Keratinocyte (primary cell): ENCODE measurements at regions not wholly inside any gene's neighbourhood (a gene's known extent, or its start where the extent isn't known, plus 50 kb on each side); places are given as distances from the start of the nearest gene placed in this dataset.

Experiments used
- DNase-seq: peaks from one replicate; pipeline ENCODE4 v3.0.0-alpha.2; 2011; ENCODE audit warnings: low read depth, missing footprints, low spot score
- FAIRE-seq: peaks from 2 replicates; lab custom pipeline; 2011; peaks lifted over from hg19 to GRCh38; lab: Jason Lieb, UNC
- H2AFZ ChIP-seq: 2 replicates; pipeline ENCODE4 v1.6.0; 2012; ENCODE audit warnings: low read length, control low read depth, inconsistent platforms; ENCODE audit not compliant: control insufficient read depth
- H3K27ac ChIP-seq: 2 replicates; pipeline ENCODE4 v1.5.1; 2011; ENCODE audit warnings: low read length; ENCODE audit not compliant: control insufficient read depth, insufficient read depth
- H3K27me3 ChIP-seq: 3 replicates; pipeline ENCODE4 v1.6.0; 2011; ENCODE audit warnings: low read length; ENCODE audit not compliant: control insufficient read depth, insufficient read depth; ENCODE audit errors: extremely low read depth
- H3K36me3 ChIP-seq, 2 experiments: 2 replicates in 1 of 2; 3 replicates in 1 of 2; pipeline ENCODE4 v1.5.1; 2011; ENCODE audit warnings: low read length in 2 of 2, mild to moderate bottlenecking in 1 of 2; ENCODE audit not compliant: control insufficient read depth in 2 of 2, insufficient read depth in 2 of 2; ENCODE audit errors: extremely low read depth in 1 of 2
- H3K4me1 ChIP-seq: 3 replicates; pipeline ENCODE4 v1.5.1; 2011; ENCODE audit warnings: low read length; ENCODE audit not compliant: control insufficient read depth, insufficient read depth; ENCODE audit errors: extremely low read depth
- H3K4me2 ChIP-seq: 3 replicates; pipeline ENCODE4 v1.6.0; 2011; ENCODE audit warnings: low read depth, low read length; ENCODE audit not compliant: control insufficient read depth, insufficient read depth; ENCODE audit errors: extremely low read depth
- H3K4me3 ChIP-seq, 3 experiments: fragments of 200-600 bp in 1 of 3; sonication (generic) in 1 of 3; 2 replicates in 2 of 3; 3 replicates in 1 of 3; pipeline ENCODE4 v1.5.1; 2011 to 2016; ENCODE audit warnings: low read length in 3 of 3, mild to moderate bottlenecking in 3 of 3, control low read depth in 2 of 3, inconsistent platforms in 1 of 3, low read depth in 1 of 3, mixed read lengths in 1 of 3, mixed run types in 1 of 3, moderate library complexity in 1 of 3; ENCODE audit not compliant: control insufficient read depth in 2 of 3, insufficient read depth in 2 of 3; ENCODE audit errors: extremely low read depth in 1 of 3
- H3K79me2 ChIP-seq: 2 replicates; pipeline ENCODE4 v1.6.0; 2012; ENCODE audit warnings: low read length; ENCODE audit not compliant: control insufficient read depth, insufficient read depth
- H3K9ac ChIP-seq: 3 replicates; pipeline ENCODE4 v1.6.0; 2011; ENCODE audit warnings: low read length; ENCODE audit not compliant: control insufficient read depth, insufficient read depth; ENCODE audit errors: extremely low read depth
- H3K9me1 ChIP-seq: 3 replicates; pipeline ENCODE4 v1.6.0; 2011; ENCODE audit warnings: low read length; ENCODE audit not compliant: control insufficient read depth, insufficient read depth; ENCODE audit errors: extremely low read depth
- H3K9me3 ChIP-seq: 2 replicates; pipeline ENCODE4 v1.5.1; 2012; ENCODE audit warnings: low read depth, low read length; ENCODE audit not compliant: control insufficient read depth
- H4K20me1 ChIP-seq: 3 replicates; pipeline ENCODE4 v1.6.0; 2011; ENCODE audit warnings: low read length; ENCODE audit not compliant: control insufficient read depth, insufficient read depth; ENCODE audit errors: extremely low read depth
- CTCF ChIP-seq, 3 experiments: IDR thresholded peaks in 1 of 3; conservative IDR thresholded peaks in 1 of 3; optimal IDR thresholded peaks in 1 of 3; 2 replicates in 2 of 3; 3 replicates in 1 of 3; pipeline versions ENCODE3 to v1.5.1; 2011; ENCODE audit warnings: low read length in 3 of 3, mild to moderate bottlenecking in 3 of 3, moderate library complexity in 2 of 3, control low read depth in 1 of 3, inconsistent platforms in 1 of 3; ENCODE audit not compliant: insufficient read depth in 2 of 3; ENCODE audit errors: extremely low read depth in 1 of 3
- EZH2 ChIP-seq: IDR thresholded peaks from one replicate; pipeline ENCODE4 v1.6.1; 2012; ENCODE audit warnings: inconsistent platforms, mild to moderate bottlenecking, low read length, moderate library complexity
- dilution Hi-C: fragments of 300-500 bp; cut with MboI; formaldehyde crosslinking; loops from one replicate; pipeline ENCODE4 v1.7.0; 2020; ENCODE audit warnings: low sequenced_read_pairs; ENCODE audit not compliant: extremely low pct_ligation_motif_present

- no peaks in the 10 kb centered on the region for H4K20me1 ChIP-seq
- FAIRE-seq (peak; percentile 9), DNase-seq (no peak)
- H3K27me3 ChIP-seq: no peaks in the 10 kb centered on the region
- no peak overlapping the region for H3K27ac ChIP-seq
- H3K9me1 ChIP-seq: no peaks in the 10 kb centered on the region
- no peak overlapping the region for H2AFZ ChIP-seq
- no peaks in the 10 kb centered on the region for H3K36me3 ChIP-seq
- no peak for TF ChIP-seq CTCF (optimal IDR thresholded peaks at IDR 0.05 in 1 of 3, IDR thresholded peaks at IDR 0.05 in 1 of 3, conservative IDR thresholded peaks at IDR 0.05 in 1 of 3; ENCODE audit: extremely low read depth in 1 of 3, insufficient read depth in 2 of 3, low read length in 3 of 3)
- no peak for TF ChIP-seq EZH2
- no peaks in the 10 kb centered on the region for H3K79me2 ChIP-seq
- H3K9ac ChIP-seq: no peak overlapping the region
- dilution Hi-C loops: no loop called here
- H3K9me3 ChIP-seq: no peaks in the 10 kb centered on the region
- H3K4me2 ChIP-seq: no peak overlapping the region
- no peak overlapping the region for H3K4me3 ChIP-seq
- H3K4me1 ChIP-seq: peaks cover 13% of the 10 kb centered on the region
Observed at GRCh38 chr2:220785178-220785577, 786.9 kb downstream of the EPHA4 start.

- no peak overlapping the region for H3K9ac ChIP-seq
- peak; percentile 32 for DNase-seq
- no peaks in the 10 kb centered on the region for H3K27me3 ChIP-seq
- H3K36me3 ChIP-seq: no peaks in the 10 kb centered on the region
- H3K4me1 ChIP-seq: peaks cover 11% of the 10 kb centered on the region
- TF ChIP-seq CTCF (optimal IDR thresholded peaks at IDR 0.05 in 1 of 3, IDR thresholded peaks at IDR 0.05 in 1 of 3, conservative IDR thresholded peaks at IDR 0.05 in 1 of 3; ENCODE audit: extremely low read depth in 1 of 3, insufficient read depth in 2 of 3, low read length in 3 of 3) (no peak), EZH2 (no peak)
- no peaks in the 10 kb centered on the region for H3K9me1 ChIP-seq
- no peak overlapping the region for H3K4me2 ChIP-seq
- H3K9me3 ChIP-seq: no peaks in the 10 kb centered on the region
- H3K27ac ChIP-seq: no peak overlapping the region
- dilution Hi-C loops: no loop called here
- FAIRE-seq: peak; percentile 77
- H3K4me3 ChIP-seq: no peak overlapping the region
- no peaks in the 10 kb centered on the region for H3K79me2 ChIP-seq
- H2AFZ ChIP-seq: no peak overlapping the region
- no peaks in the 10 kb centered on the region for H4K20me1 ChIP-seq
Observed at GRCh38 chr2:220786216-220786615, 785.9 kb downstream of the EPHA4 start.
